Lower leg skin (tissue), 4 donors: ENCODE measurements at regions not wholly inside any gene's neighbourhood (a gene's known extent, or its start where the extent isn't known, plus 50 kb on each side); places are given as distances from the start of the nearest gene placed in this dataset.

Source experiments
- DNase-seq, 2 donors: peaks; one replicate each; pipeline ENCODE4 v3.0.0-alpha.2; 2019; ENCODE audit warnings: low spot score in 2 of 2
- H3K4me3 ChIP-seq: fragments of 200-600 bp; sonication (generic); 2 replicates; pipeline ENCODE4 v1.5.1; 2017; ENCODE audit warnings: mild to moderate bottlenecking, low read depth; ENCODE audit not compliant: poor library complexity, severe bottlenecking
- CTCF ChIP-seq, 3 donors: fragments of 450-650 bp; IDR thresholded peaks; one replicate each; pipeline ENCODE4 v1.5.1; 2016; ENCODE audit warnings: antibody characterized with exemption in 3 of 3, mild to moderate bottlenecking in 3 of 3, moderate library complexity in 2 of 3
- POLR2A ChIP-seq, 2 donors: fragments of 450-650 bp; IDR thresholded peaks; one replicate each; pipeline ENCODE4 v1.6.1; 2016 to 2017; ENCODE audit warnings: antibody characterized with exemption in 2 of 2, mild to moderate bottlenecking in 1 of 2, moderate library complexity in 1 of 2
- WGBS, 2 donors: methylation state at CpG; one replicate each; pipeline ENCODE4 v1.1.5; 2018; 5-methylcytosine and 5-hydroxymethylcytosine counted together
- intact Hi-C: fragments of 100-400 bp; cut with DNase I; formaldehyde crosslinking; loops from one replicate; pipeline ENCODE4 v1.15.0; 2023; ENCODE audit warnings: low total_unique reads

GRCh38 chr15:95816591-95816990 lies 513.9 kb upstream of the NR2F2 start:
- intact Hi-C loops = no loop called here
- TF ChIP-seq POLR2A (IDR thresholded peaks at IDR 0.05) (no peak), CTCF (IDR thresholded peaks at IDR 0.05) (no peak)
- H3K4me3 ChIP-seq = no peak overlapping the region
- DNase-seq = no peak
- WGBS, 2 donors = 83 to 88% methylated on average over 4 of the region's 4 CpGs

- TF ChIP-seq CTCF (IDR thresholded peaks at IDR 0.05) = no peak
- TF ChIP-seq POLR2A (IDR thresholded peaks at IDR 0.05) = no peak
- no peak overlapping the region for H3K4me3 ChIP-seq
- no peak for DNase-seq
- intact Hi-C loops = no loop called here
- WGBS, 2 donors = 77 to 82% methylated on average over 7 of the region's 7 CpGs
These were observed 507.5 kb upstream of the NR2F2 start for GRCh38 chr15:95822961-95823360.

GRCh38 chr15:95825208-95825607 lies 505.3 kb upstream of the NR2F2 start:
- intact Hi-C loops = no loop called here
- TF ChIP-seq CTCF (IDR thresholded peaks at IDR 0.05) (no peak), POLR2A (IDR thresholded peaks at IDR 0.05) (no peak)
- 72 to 73% methylated on average over 2 of the region's 2 CpGs for WGBS, 2 donors
- H3K4me3 ChIP-seq = no peak overlapping the region
- DNase-seq = no peak

GRCh38 chr15:95825671-95826411 lies 504.7 kb upstream of the NR2F2 start:
- H3K4me3 ChIP-seq = no peak overlapping the region
- no peak for TF ChIP-seq POLR2A (IDR thresholded peaks at IDR 0.05)
- no peak for TF ChIP-seq CTCF (IDR thresholded peaks at IDR 0.05)
- DNase-seq = no peak
- intact Hi-C loops = no loop called here
- 74 to 82% methylated on average over 8 of the region's 8 CpGs for WGBS, 2 donors

GRCh38 chr15:95826412-95827195 lies 503.9 kb upstream of the NR2F2 start:
- 72 to 73% methylated on average over 8 of the region's 8 CpGs for WGBS, 2 donors
- TF ChIP-seq POLR2A (IDR thresholded peaks at IDR 0.05) = no peak
- TF ChIP-seq CTCF (IDR thresholded peaks at IDR 0.05) = no peak
- no peak overlapping the region for H3K4me3 ChIP-seq
- intact Hi-C loops = no loop called here
- no peak for DNase-seq
